Duodenal mucosa (tissue), 2 donors: ENCODE measurements at regions not wholly inside any gene's neighbourhood (a gene's known extent, or its start where the extent isn't known, plus 50 kb on each side); places are given as distances from the start of the nearest gene placed in this dataset.

Source experiments
- H3K27ac ChIP-seq: one replicate; pipeline ENCODE4 v1.7.0; 2013; ENCODE audit warnings: low read depth, low read length
- H3K27me3 ChIP-seq, 2 donors: one replicate each; pipeline ENCODE4 v1.7.0; 2013; ENCODE audit warnings: low read length in 2 of 2, control low read depth in 1 of 2; ENCODE audit not compliant: insufficient read depth in 2 of 2, control insufficient read depth in 1 of 2
- H3K36me3 ChIP-seq, 2 donors: one replicate each; pipeline ENCODE4 v1.7.0; 2013; ENCODE audit warnings: low read length in 2 of 2, control low read depth in 1 of 2; ENCODE audit not compliant: insufficient read depth in 2 of 2, control insufficient read depth in 1 of 2
- H3K4me1 ChIP-seq, 2 donors: one replicate each; pipeline ENCODE4 v1.7.0; 2013; ENCODE audit warnings: low read length in 2 of 2, control low read depth in 1 of 2; ENCODE audit not compliant: insufficient read depth in 2 of 2, control insufficient read depth in 1 of 2
- H3K4me3 ChIP-seq, 2 donors: one replicate each; pipeline ENCODE4 v1.7.0; 2013; ENCODE audit warnings: low read length in 2 of 2, low read depth in 1 of 2
- H3K9ac ChIP-seq, 2 donors: one replicate each; pipeline ENCODE4 v1.7.0; 2013; ENCODE audit warnings: low read length in 2 of 2, low read depth in 1 of 2
- H3K9me3 ChIP-seq, 2 donors: one replicate each; pipeline ENCODE4 v1.7.0; 2013; ENCODE audit warnings: low read length in 2 of 2, control low read depth in 1 of 2; ENCODE audit not compliant: control insufficient read depth in 1 of 2

DNA sequence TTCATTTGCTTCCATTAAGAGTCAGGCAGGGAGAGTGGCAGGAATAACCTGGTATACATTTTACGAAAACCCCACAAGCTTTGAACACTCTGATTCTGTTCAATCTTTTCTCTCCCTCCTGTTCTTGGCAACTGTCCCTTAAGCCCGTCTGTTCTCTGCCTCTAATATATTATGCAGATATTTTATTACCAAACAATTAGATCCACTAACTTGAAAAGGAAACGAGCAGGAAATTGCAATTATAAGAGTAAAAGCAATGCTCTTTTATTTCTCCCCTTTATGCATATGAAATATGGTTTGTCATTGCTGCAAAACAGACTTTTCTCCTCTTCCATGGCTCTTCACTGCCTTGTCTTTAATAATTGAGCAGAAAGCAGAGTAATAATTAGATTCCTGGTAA, 149.1 kb upstream of the CELF4 start:
- H3K4me1 ChIP-seq, result no peaks in the 10 kb centered on the region
- no peaks in the 10 kb centered on the region for H3K36me3 ChIP-seq
- H3K27ac ChIP-seq, result no peak overlapping the region
- H3K4me3 ChIP-seq, result no peak overlapping the region
- H3K9me3 ChIP-seq, result no peaks in the 10 kb centered on the region
- no peak overlapping the region for H3K9ac ChIP-seq
- no peaks in the 10 kb centered on the region for H3K27me3 ChIP-seq

GRCh38 chr18:37712776-37713175, 147.2 kb upstream of the CELF4 start:
- H3K4me1 ChIP-seq, result no peaks in the 10 kb centered on the region
- no peaks in the 10 kb centered on the region for H3K27me3 ChIP-seq
- H3K4me3 ChIP-seq, result no peak overlapping the region
- no peaks in the 10 kb centered on the region for H3K9me3 ChIP-seq
- no peak overlapping the region for H3K27ac ChIP-seq
- no peaks in the 10 kb centered on the region for H3K36me3 ChIP-seq
- no peak overlapping the region for H3K9ac ChIP-seq

GRCh38 chr18:37711766-37712505, 146.3 kb upstream of the CELF4 start:
- H3K9ac ChIP-seq, result no peak overlapping the region
- no peaks in the 10 kb centered on the region for H3K27me3 ChIP-seq
- H3K27ac ChIP-seq, result no peak overlapping the region
- H3K36me3 ChIP-seq, result no peaks in the 10 kb centered on the region
- H3K4me1 ChIP-seq, result no peaks in the 10 kb centered on the region
- H3K4me3 ChIP-seq, result no peak overlapping the region
- H3K9me3 ChIP-seq, result no peaks in the 10 kb centered on the region

- no peak overlapping the region for H3K27ac ChIP-seq
- no peaks in the 10 kb centered on the region for H3K9me3 ChIP-seq
- H3K27me3 ChIP-seq, result no peaks in the 10 kb centered on the region
- H3K4me3 ChIP-seq, result no peak overlapping the region
- H3K4me1 ChIP-seq, result no peaks in the 10 kb centered on the region
- no peaks in the 10 kb centered on the region for H3K36me3 ChIP-seq
- H3K9ac ChIP-seq, result no peak overlapping the region
Observed at GRCh38 chr18:37710726-37711125, 145.1 kb upstream of the CELF4 start.

- Histone ChIP-seq H3K9ac (no peak overlapping the region), H3K4me1 (no peaks in the 10 kb centered on the region), H3K9me3 (no peaks in the 10 kb centered on the region), H3K4me3 (no peak overlapping the region), H3K36me3 (no peaks in the 10 kb centered on the region), H3K27ac (no peak overlapping the region), H3K27me3 (no peaks in the 10 kb centered on the region)
Observed at GRCh38 chr18:37709740-37710139, 144.1 kb upstream of the CELF4 start.

DNA sequence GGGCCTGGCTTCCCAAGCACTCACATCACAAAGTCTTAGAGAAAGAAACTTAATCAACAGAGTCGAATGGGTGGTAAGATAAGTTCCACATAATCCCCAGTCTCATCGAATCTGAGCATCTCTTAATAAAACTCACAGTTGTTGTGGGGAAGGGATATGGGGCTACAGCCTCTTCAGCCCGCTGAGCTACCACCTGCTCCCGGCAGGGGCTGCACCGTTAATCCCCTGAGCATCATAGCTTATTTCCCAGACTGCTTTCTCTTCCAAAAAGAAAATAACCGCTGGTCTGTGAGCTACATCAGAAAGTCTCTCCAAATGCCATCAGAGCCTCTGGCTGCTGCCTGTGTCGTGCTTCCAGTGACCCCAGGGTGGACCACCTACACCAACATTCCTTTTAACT, 139.4 kb upstream of the CELF4 start:
- Histone ChIP-seq H3K4me1 (no peaks in the 10 kb centered on the region), H3K9ac (no peak overlapping the region), H3K4me3 (no peak overlapping the region), H3K27ac (no peak overlapping the region), H3K36me3 (no peaks in the 10 kb centered on the region), H3K9me3 (no peaks in the 10 kb centered on the region), H3K27me3 (no peaks in the 10 kb centered on the region)

DNA sequence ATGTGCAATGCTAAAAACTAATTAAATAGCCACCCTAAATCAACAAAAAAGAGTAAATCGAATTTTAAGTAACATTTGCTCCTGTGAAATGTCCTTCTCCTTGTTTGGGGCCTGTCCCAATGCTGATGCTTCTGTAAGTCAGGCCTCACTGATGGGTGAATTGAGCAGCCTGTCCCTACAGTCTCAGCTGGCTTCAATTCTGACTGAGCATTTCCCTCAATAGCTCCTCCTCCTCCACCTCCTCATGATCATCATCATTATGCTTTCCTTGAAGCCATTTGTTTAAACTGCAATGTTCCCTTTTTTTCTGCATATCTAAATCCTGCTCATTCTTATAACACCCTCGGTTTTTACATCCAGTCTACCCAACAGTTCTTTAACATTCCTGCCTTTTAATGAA, 137.2 kb upstream of the CELF4 start:
- H3K9ac ChIP-seq, result no peak overlapping the region
- no peaks in the 10 kb centered on the region for H3K4me1 ChIP-seq
- no peak overlapping the region for H3K27ac ChIP-seq
- H3K4me3 ChIP-seq, result no peak overlapping the region
- no peaks in the 10 kb centered on the region for H3K27me3 ChIP-seq
- H3K9me3 ChIP-seq, result no peaks in the 10 kb centered on the region
- H3K36me3 ChIP-seq, result no peaks in the 10 kb centered on the region

GRCh38 chr18:37701967-37702366, 136.4 kb upstream of the CELF4 start:
- H3K9ac ChIP-seq, result no peak overlapping the region
- no peaks in the 10 kb centered on the region for H3K27me3 ChIP-seq
- no peaks in the 10 kb centered on the region for H3K9me3 ChIP-seq
- H3K4me3 ChIP-seq, result no peak overlapping the region
- no peaks in the 10 kb centered on the region for H3K36me3 ChIP-seq
- no peaks in the 10 kb centered on the region for H3K4me1 ChIP-seq
- H3K27ac ChIP-seq, result no peak overlapping the region

GRCh38 chr18:37698508-37699040, 133.0 kb upstream of the CELF4 start:
- H3K9me3 ChIP-seq, result no peaks in the 10 kb centered on the region
- H3K27me3 ChIP-seq, result no peaks in the 10 kb centered on the region
- H3K27ac ChIP-seq, result no peak overlapping the region
- H3K4me3 ChIP-seq, result no peak overlapping the region
- H3K36me3 ChIP-seq, result no peaks in the 10 kb centered on the region
- H3K4me1 ChIP-seq, result no peaks in the 10 kb centered on the region
- no peak overlapping the region for H3K9ac ChIP-seq

GRCh38 chr18:37694516-37694915, 128.9 kb upstream of the CELF4 start:
- Histone ChIP-seq H3K4me3 (no peak overlapping the region), H3K27ac (no peak overlapping the region), H3K9ac (no peak overlapping the region), H3K4me1 (no peaks in the 10 kb centered on the region), H3K36me3 (no peaks in the 10 kb centered on the region), H3K9me3 (no peaks in the 10 kb centered on the region), H3K27me3 (no peaks in the 10 kb centered on the region)
